Fibroblast of lung (primary cell): ENCODE measurements at regions not wholly inside any gene's neighbourhood (a gene's known extent, or its start where the extent isn't known, plus 50 kb on each side); places are given as distances from the start of the nearest gene placed in this dataset.

ENCODE experiments used
- DNase-seq, 2 donors: peaks; one replicate each; pipeline versions ENCODE4 v3.0.0 to v3.0.0-alpha.2; 2010; ENCODE audit warnings: low read depth in 2 of 2
- H2AFZ ChIP-seq: 2 replicates; pipeline ENCODE4 v1.5.1; 2012; ENCODE audit warnings: low read length, control low read depth, inconsistent platforms
- H3K27ac ChIP-seq: 2 replicates; pipeline ENCODE4 v1.5.1; 2011; ENCODE audit warnings: low read length, control low read depth; ENCODE audit not compliant: insufficient read depth
- H3K27me3 ChIP-seq: 2 replicates; pipeline ENCODE4 v1.5.1; 2011; ENCODE audit warnings: mild to moderate bottlenecking, low read length; ENCODE audit not compliant: control insufficient read depth, insufficient read depth
- H3K36me3 ChIP-seq: 2 replicates; pipeline ENCODE4 v1.5.1; 2011; ENCODE audit warnings: low read length; ENCODE audit not compliant: control insufficient read depth, insufficient read depth
- H3K4me1 ChIP-seq: 2 replicates; pipeline ENCODE4 v1.5.1; 2011; ENCODE audit warnings: low read length; ENCODE audit not compliant: control insufficient read depth, insufficient read depth; ENCODE audit errors: extremely low read depth
- H3K4me2 ChIP-seq: 2 replicates; pipeline ENCODE4 v1.5.1; 2011; ENCODE audit warnings: low read length, control low read depth; ENCODE audit not compliant: insufficient read depth; ENCODE audit errors: extremely low read depth
- H3K4me3 ChIP-seq, 4 experiments: fragments of 200-600 bp in 1 of 4; sonication (generic) in 1 of 4; replicated peaks in 1 of 4; 2 replicates each; pipeline ENCODE4 v1.5.1; 2011 to 2016; ENCODE audit warnings: low read length in 4 of 4, low read depth in 3 of 4, mild to moderate bottlenecking in 3 of 4, control low read depth in 2 of 4, inconsistent platforms in 1 of 4, mixed read lengths in 1 of 4; ENCODE audit not compliant: insufficient read depth in 1 of 4; ENCODE audit errors: control extremely low read depth in 1 of 4
- H3K79me2 ChIP-seq: 2 replicates; pipeline ENCODE4 v1.5.1; 2012; ENCODE audit warnings: mild to moderate bottlenecking, low read length, inconsistent platforms; ENCODE audit not compliant: control insufficient read depth, insufficient read depth
- H3K9ac ChIP-seq: 2 replicates; pipeline ENCODE4 v1.5.1; 2011; ENCODE audit warnings: mild to moderate bottlenecking, low read length, control low read depth; ENCODE audit not compliant: insufficient read depth
- H3K9me3 ChIP-seq: 2 replicates; pipeline ENCODE4 v1.5.1; 2012; ENCODE audit warnings: low read depth, low read length; ENCODE audit not compliant: control insufficient read depth, insufficient read depth
- H4K20me1 ChIP-seq: 2 replicates; pipeline ENCODE4 v1.5.1; 2011; ENCODE audit warnings: low read length; ENCODE audit not compliant: control insufficient read depth, insufficient read depth; ENCODE audit errors: extremely low read depth
- EZH2 ChIP-seq: IDR thresholded peaks from 2 replicates; pipeline ENCODE4 v1.5.1; 2012; ENCODE audit warnings: low read length, control low read depth, mild to moderate bottlenecking; ENCODE audit errors: missing control alignments
- TF ChIP-seq, protein P1 (sequence below), 2 donors: IDR thresholded peaks in 1 of 2; conservative IDR thresholded peaks in 1 of 2; 1 replicate in 1 of 2; 2 replicates in 1 of 2; pipeline ENCODE4 v1.5.1; 2011 to 2012; ENCODE audit warnings: low read length in 2 of 2, control low read depth in 1 of 2, inconsistent platforms in 1 of 2, low read depth in 1 of 2, mild to moderate bottlenecking in 1 of 2

- Histone ChIP-seq H3K79me2 (no peaks in the 10 kb centered on the region), H2AFZ (no peak overlapping the region), H3K27me3 (no peaks in the 10 kb centered on the region), H4K20me1 (no peaks in the 10 kb centered on the region), H3K9me3 (no peaks in the 10 kb centered on the region), H3K4me2 (no peak overlapping the region), H3K27ac (no peak overlapping the region), H3K36me3 (no peaks in the 10 kb centered on the region), H3K4me3 (no peak overlapping the region), H3K9ac (no peak overlapping the region), H3K4me1 (no peaks in the 10 kb centered on the region)
- DNase-seq: no peak
- no peak for TF ChIP-seq EZH2
- TF ChIP-seq, protein P1, sequence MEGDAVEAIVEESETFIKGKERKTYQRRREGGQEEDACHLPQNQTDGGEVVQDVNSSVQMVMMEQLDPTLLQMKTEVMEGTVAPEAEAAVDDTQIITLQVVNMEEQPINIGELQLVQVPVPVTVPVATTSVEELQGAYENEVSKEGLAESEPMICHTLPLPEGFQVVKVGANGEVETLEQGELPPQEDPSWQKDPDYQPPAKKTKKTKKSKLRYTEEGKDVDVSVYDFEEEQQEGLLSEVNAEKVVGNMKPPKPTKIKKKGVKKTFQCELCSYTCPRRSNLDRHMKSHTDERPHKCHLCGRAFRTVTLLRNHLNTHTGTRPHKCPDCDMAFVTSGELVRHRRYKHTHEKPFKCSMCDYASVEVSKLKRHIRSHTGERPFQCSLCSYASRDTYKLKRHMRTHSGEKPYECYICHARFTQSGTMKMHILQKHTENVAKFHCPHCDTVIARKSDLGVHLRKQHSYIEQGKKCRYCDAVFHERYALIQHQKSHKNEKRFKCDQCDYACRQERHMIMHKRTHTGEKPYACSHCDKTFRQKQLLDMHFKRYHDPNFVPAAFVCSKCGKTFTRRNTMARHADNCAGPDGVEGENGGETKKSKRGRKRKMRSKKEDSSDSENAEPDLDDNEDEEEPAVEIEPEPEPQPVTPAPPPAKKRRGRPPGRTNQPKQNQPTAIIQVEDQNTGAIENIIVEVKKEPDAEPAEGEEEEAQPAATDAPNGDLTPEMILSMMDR (conservative IDR thresholded peaks at IDR 0.05 in 1 of 2, IDR thresholded peaks at IDR 0.05 in 1 of 2; ENCODE audit: low read depth in 1 of 2, low read length in 2 of 2): no peak
Measured at GRCh38 chr16:27692576-27692975, 142.6 kb downstream of the KATNIP start.

GRCh38 chr16:27695161-27695560, 145.2 kb downstream of the KATNIP start:
- H3K4me3 ChIP-seq: no peak overlapping the region
- no peaks in the 10 kb centered on the region for H3K27me3 ChIP-seq
- TF ChIP-seq, protein P1 (conservative IDR thresholded peaks at IDR 0.05 in 1 of 2, IDR thresholded peaks at IDR 0.05 in 1 of 2; ENCODE audit: low read depth in 1 of 2, low read length in 2 of 2): no peak
- TF ChIP-seq EZH2: no peak
- no peaks in the 10 kb centered on the region for H3K9me3 ChIP-seq
- no peak overlapping the region for H3K27ac ChIP-seq
- peaks cover 2% of the 10 kb centered on the region for H3K36me3 ChIP-seq
- no peaks in the 10 kb centered on the region for H4K20me1 ChIP-seq
- H3K79me2 ChIP-seq: no peaks in the 10 kb centered on the region
- H3K4me1 ChIP-seq: no peaks in the 10 kb centered on the region
- no peak overlapping the region for H3K4me2 ChIP-seq
- DNase-seq: no peak
- H2AFZ ChIP-seq: no peak overlapping the region
- H3K9ac ChIP-seq: no peak overlapping the region

DNA sequence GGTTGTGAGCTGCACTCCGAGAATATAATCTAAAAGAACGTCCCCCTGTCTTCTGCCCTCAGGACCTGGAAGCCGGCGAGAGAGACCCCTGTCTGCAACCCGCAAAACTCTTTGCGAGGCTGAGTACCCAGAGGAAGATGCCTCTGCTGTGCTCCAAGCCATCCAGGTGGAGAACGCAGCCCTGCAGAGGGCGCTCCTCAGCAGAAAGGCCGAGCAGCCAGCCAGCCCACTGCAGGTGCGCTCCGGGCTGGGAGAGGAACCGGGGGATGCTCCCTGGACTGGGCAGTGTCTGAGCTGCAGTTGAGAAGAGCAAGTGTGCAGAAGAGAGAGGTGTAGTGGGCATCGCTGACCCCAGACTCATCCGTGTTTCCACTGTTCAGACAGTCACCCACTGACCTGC, 148.3 kb downstream of the KATNIP start:
- no peak overlapping the region for H3K4me3 ChIP-seq
- H3K9ac ChIP-seq: no peak overlapping the region
- no peak overlapping the region for H2AFZ ChIP-seq
- H3K4me1 ChIP-seq: peaks cover 2% of the 10 kb centered on the region
- H3K27ac ChIP-seq: no peak overlapping the region
- no peak overlapping the region for H3K4me2 ChIP-seq
- H3K27me3 ChIP-seq: no peaks in the 10 kb centered on the region
- H3K79me2 ChIP-seq: no peaks in the 10 kb centered on the region
- H3K9me3 ChIP-seq: no peaks in the 10 kb centered on the region
- no peaks in the 10 kb centered on the region for H4K20me1 ChIP-seq
- TF ChIP-seq EZH2: no peak
- TF ChIP-seq, protein P1 (conservative IDR thresholded peaks at IDR 0.05 in 1 of 2, IDR thresholded peaks at IDR 0.05 in 1 of 2; ENCODE audit: low read depth in 1 of 2, low read length in 2 of 2): peak in 1 of 2 donors; percentile 35
- no peak for DNase-seq
- peaks cover 2% of the 10 kb centered on the region for H3K36me3 ChIP-seq
